ENCODE measurements at regions not wholly inside any gene's neighbourhood (a gene's known extent, or its start where the extent isn't known, plus 50 kb on each side); places are given as distances from the start of the nearest gene placed in this dataset.

- in situ Hi-C loops (cut with MboI) = no loop called here
- Histone ChIP-seq H3K9me3 (ENCODE audit: low read depth) (no peaks in the 10 kb centered on the region), H4K20me1 (ENCODE audit: insufficient read depth) (no peaks in the 10 kb centered on the region), H3K27ac (no peak overlapping the region), H3K9ac (no peak overlapping the region), H2AFZ (no peak overlapping the region), H3F3A (ENCODE audit: insufficient read depth) (no peaks in the 10 kb centered on the region), H3K4me3 (no peak overlapping the region), H3K79me2 (ENCODE audit: insufficient read depth) (no peaks in the 10 kb centered on the region), H3K4me2 (ENCODE audit: unreplicated experiment) (no peak overlapping the region), H3K27me3 (replicated peaks; ENCODE audit: insufficient read depth) (peaks cover 23% of the 10 kb centered on the region), H3K36me3 (ENCODE audit: low read depth) (no peaks in the 10 kb centered on the region), H3K4me1 (ENCODE audit: insufficient read depth) (no peaks in the 10 kb centered on the region), H3K9me2 (ENCODE audit: insufficient read depth) (no peaks in the 10 kb centered on the region)
- peak; percentile 13 for DNase-seq
- 37 to 39% methylated on average over 3 of the region's 3 CpGs for WGBS, 2 experiments (ENCODE audit: low coverage in 1 of 2, low lambda C conversion rate in 2 of 2, missing lambda C conversion rate in 2 of 2)
- TF ChIP-seq EZH2 (IDR thresholded peaks at IDR 0.05; ENCODE audit: insufficient read depth, poor library complexity, severe bottlenecking) = no peak
- no peak for TF ChIP-seq EZH2phosphoT487 (IDR thresholded peaks at IDR 0.05; ENCODE audit: insufficient read depth, low read depth)
These were observed 269.7 kb downstream of the ABHD5 start for GRCh38 chr3:43960448-43960840.

GRCh38 chr3:43962043-43962442, 271.3 kb downstream of the ABHD5 start:
- Histone ChIP-seq H3K9me3 (ENCODE audit: low read depth) (no peaks in the 10 kb centered on the region), H2AFZ (no peak overlapping the region), H3K9me2 (ENCODE audit: insufficient read depth) (no peaks in the 10 kb centered on the region), H3K4me1 (ENCODE audit: insufficient read depth) (no peaks in the 10 kb centered on the region), H4K20me1 (ENCODE audit: insufficient read depth) (no peaks in the 10 kb centered on the region), H3K36me3 (ENCODE audit: low read depth) (no peaks in the 10 kb centered on the region), H3K9ac (no peak overlapping the region), H3F3A (ENCODE audit: insufficient read depth) (no peaks in the 10 kb centered on the region), H3K79me2 (ENCODE audit: insufficient read depth) (no peaks in the 10 kb centered on the region), H3K27me3 (replicated peaks; ENCODE audit: insufficient read depth) (peaks cover 24% of the 10 kb centered on the region), H3K4me3 (no peak overlapping the region), H3K4me2 (ENCODE audit: unreplicated experiment) (no peak overlapping the region), H3K27ac (no peak overlapping the region)
- TF ChIP-seq EZH2phosphoT487 (IDR thresholded peaks at IDR 0.05; ENCODE audit: insufficient read depth, low read depth) (no peak), EZH2 (IDR thresholded peaks at IDR 0.05; ENCODE audit: insufficient read depth, poor library complexity, severe bottlenecking) (no peak)
- in situ Hi-C loops (cut with MboI) = no loop called here
- no peak for DNase-seq
- WGBS, 2 experiments (ENCODE audit: low coverage in 1 of 2, low lambda C conversion rate in 2 of 2, missing lambda C conversion rate in 2 of 2) = 68 to 75% methylated on average over 2 of the region's 2 CpGs

- Histone ChIP-seq H3K27me3 (replicated peaks; ENCODE audit: insufficient read depth) (peaks cover 20% of the 10 kb centered on the region), H3K9me2 (ENCODE audit: insufficient read depth) (no peaks in the 10 kb centered on the region), H3K9ac (no peak overlapping the region), H3K9me3 (ENCODE audit: low read depth) (no peaks in the 10 kb centered on the region), H3K27ac (no peak overlapping the region), H3K4me1 (ENCODE audit: insufficient read depth) (no peaks in the 10 kb centered on the region), H3K36me3 (ENCODE audit: low read depth) (no peaks in the 10 kb centered on the region), H3F3A (ENCODE audit: insufficient read depth) (no peaks in the 10 kb centered on the region), H3K4me3 (no peak overlapping the region), H2AFZ (no peak overlapping the region), H3K4me2 (ENCODE audit: unreplicated experiment) (no peak overlapping the region), H4K20me1 (ENCODE audit: insufficient read depth) (no peaks in the 10 kb centered on the region), H3K79me2 (ENCODE audit: insufficient read depth) (no peaks in the 10 kb centered on the region)
- no peak for TF ChIP-seq EZH2 (IDR thresholded peaks at IDR 0.05; ENCODE audit: insufficient read depth, poor library complexity, severe bottlenecking)
- TF ChIP-seq EZH2phosphoT487 (IDR thresholded peaks at IDR 0.05; ENCODE audit: insufficient read depth, low read depth) = no peak
- 54 to 56% methylated on average over 5 of the region's 5 CpGs for WGBS, 2 experiments (ENCODE audit: low coverage in 1 of 2, low lambda C conversion rate in 2 of 2, missing lambda C conversion rate in 2 of 2)
- in situ Hi-C loops (cut with MboI) = no loop called here
- no peak for DNase-seq
These were observed 272.5 kb downstream of the ABHD5 start for GRCh38 chr3:43963208-43963607.

GRCh38 chr3:43964640-43965039, 273.9 kb downstream of the ABHD5 start:
- DNase-seq = no peak
- no peak for TF ChIP-seq EZH2 (IDR thresholded peaks at IDR 0.05; ENCODE audit: insufficient read depth, poor library complexity, severe bottlenecking)
- TF ChIP-seq EZH2phosphoT487 (IDR thresholded peaks at IDR 0.05; ENCODE audit: insufficient read depth, low read depth) = no peak
- no peaks in the 10 kb centered on the region for H3K4me1 ChIP-seq (ENCODE audit: insufficient read depth)
- H3K27ac ChIP-seq = no peak overlapping the region
- no peaks in the 10 kb centered on the region for H3F3A ChIP-seq (ENCODE audit: insufficient read depth)
- in situ Hi-C loops (cut with MboI) = no loop called here
- H3K27me3 ChIP-seq (replicated peaks; ENCODE audit: insufficient read depth) = peaks cover 15% of the 10 kb centered on the region
- no peak overlapping the region for H3K4me3 ChIP-seq
- H3K9ac ChIP-seq = no peak overlapping the region
- WGBS, 2 experiments (ENCODE audit: low coverage in 1 of 2, low lambda C conversion rate in 2 of 2, missing lambda C conversion rate in 2 of 2) = 5 to 15% methylated on average over 1 of the region's 1 CpG
- no peak overlapping the region for H2AFZ ChIP-seq
- H3K9me2 ChIP-seq (ENCODE audit: insufficient read depth) = no peaks in the 10 kb centered on the region
- no peaks in the 10 kb centered on the region for H3K36me3 ChIP-seq (ENCODE audit: low read depth)
- no peaks in the 10 kb centered on the region for H4K20me1 ChIP-seq (ENCODE audit: insufficient read depth)
- H3K9me3 ChIP-seq (ENCODE audit: low read depth) = no peaks in the 10 kb centered on the region
- H3K4me2 ChIP-seq (ENCODE audit: unreplicated experiment) = no peak overlapping the region
- H3K79me2 ChIP-seq (ENCODE audit: insufficient read depth) = no peaks in the 10 kb centered on the region

GRCh38 chr3:43965656-43966055, 274.9 kb downstream of the ABHD5 start:
- Histone ChIP-seq H3K36me3 (ENCODE audit: low read depth) (no peaks in the 10 kb centered on the region), H3F3A (ENCODE audit: insufficient read depth) (no peaks in the 10 kb centered on the region), H3K9ac (no peak overlapping the region), H2AFZ (no peak overlapping the region), H3K27me3 (replicated peaks; ENCODE audit: insufficient read depth) (peaks cover 16% of the 10 kb centered on the region), H3K9me3 (ENCODE audit: low read depth) (no peaks in the 10 kb centered on the region), H3K27ac (no peak overlapping the region), H3K9me2 (ENCODE audit: insufficient read depth) (no peaks in the 10 kb centered on the region), H3K4me1 (ENCODE audit: insufficient read depth) (no peaks in the 10 kb centered on the region), H3K79me2 (ENCODE audit: insufficient read depth) (no peaks in the 10 kb centered on the region), H3K4me2 (ENCODE audit: unreplicated experiment) (no peak overlapping the region), H4K20me1 (ENCODE audit: insufficient read depth) (no peaks in the 10 kb centered on the region), H3K4me3 (no peak overlapping the region)
- no peak for DNase-seq
- whole genome bisulfite sequencing, 2 experiments (ENCODE audit: low coverage in 1 of 2, low lambda C conversion rate in 2 of 2, missing lambda C conversion rate in 2 of 2) = 52 to 59% methylated on average over 1 of the region's 1 CpG
- TF ChIP-seq EZH2phosphoT487 (IDR thresholded peaks at IDR 0.05; ENCODE audit: insufficient read depth, low read depth) (no peak), EZH2 (IDR thresholded peaks at IDR 0.05; ENCODE audit: insufficient read depth, poor library complexity, severe bottlenecking) (no peak)
- in situ Hi-C loops (cut with MboI) = no loop called here

Measured in GM23248 (cell line).